Spleen (tissue), 11 donors: ENCODE measurements at regions not wholly inside any gene's neighbourhood (a gene's known extent, or its start where the extent isn't known, plus 50 kb on each side); places are given as distances from the start of the nearest gene placed in this dataset.

Experiments used
- DNase-seq: peaks from one replicate; pipeline ENCODE4 v3.0.0-alpha.2; 2020
- H3K27ac ChIP-seq, 8 donors: fragments of 200-600 bp; sonication (generic) in 7 of 8; 1 replicate in 4 of 8; 2 replicates in 4 of 8; pipeline versions ENCODE4 v1.5.0 to v1.8.0; 2016 to 2021; ENCODE audit warnings: inconsistent platforms in 4 of 8, mild to moderate bottlenecking in 4 of 8, moderate library complexity in 1 of 8
- H3K27me3 ChIP-seq, 7 donors: fragments of 200-600 bp; sonication (generic) in 6 of 7; replicated peaks in 1 of 7; 1 replicate in 4 of 7; 2 replicates in 3 of 7; pipeline versions ENCODE4 v1.5.0 to v1.8.0; 2016 to 2021; ENCODE audit warnings: inconsistent platforms in 3 of 7, mild to moderate bottlenecking in 1 of 7
- H3K36me3 ChIP-seq, 6 donors: fragments of 200-600 bp; sonication (generic) in 5 of 6; 1 replicate in 4 of 6; 2 replicates in 2 of 6; pipeline versions ENCODE4 v1.5.0 to v1.8.0; 2016 to 2021; ENCODE audit warnings: inconsistent platforms in 2 of 6
- H3K4me1 ChIP-seq, 6 donors: fragments of 200-600 bp; sonication (generic) in 5 of 6; 1 replicate in 3 of 6; 2 replicates in 3 of 6; pipeline versions ENCODE4 v1.5.0 to v1.8.0; 2016 to 2021; ENCODE audit warnings: inconsistent platforms in 3 of 6
- H3K4me3 ChIP-seq, 8 donors: fragments of 200-600 bp; sonication (generic) in 7 of 8; 1 replicate in 4 of 8; 2 replicates in 4 of 8; pipeline versions ENCODE4 v1.5.0 to v1.8.0; 2016 to 2021; ENCODE audit warnings: inconsistent platforms in 4 of 8, mild to moderate bottlenecking in 4 of 8, moderate library complexity in 2 of 8
- H3K9me3 ChIP-seq, 8 donors: fragments of 200-600 bp; sonication (generic) in 7 of 8; 1 replicate in 4 of 8; 2 replicates in 4 of 8; pipeline versions ENCODE4 v1.5.0 to v1.8.0; 2016 to 2021; ENCODE audit warnings: inconsistent platforms in 4 of 8
- CTCF ChIP-seq, 11 experiments: fragments of 200-600 bp in 7 of 11; fragments of 450-650 bp in 4 of 11; sonication (generic) in 4 of 11; IDR thresholded peaks in 8 of 11; conservative IDR thresholded peaks in 3 of 11; 1 replicate in 7 of 11; 2 replicates in 4 of 11; pipeline versions ENCODE4 v1.4.0 to v1.8.0; 2016 to 2021; ENCODE audit warnings: antibody characterized with exemption in 11 of 11, inconsistent platforms in 4 of 11, mild to moderate bottlenecking in 1 of 11
- POLR2A ChIP-seq, 3 donors: fragments of 450-650 bp; IDR thresholded peaks; one replicate each; pipeline ENCODE4 v1.5.1; 2017; ENCODE audit warnings: antibody characterized with exemption in 3 of 3, mild to moderate bottlenecking in 1 of 3
- POLR2AphosphoS5 ChIP-seq, 3 donors: sonication (generic); formaldehyde crosslinking; IDR thresholded peaks; one replicate each; pipeline ENCODE4 v1.5.1; 2017; ENCODE audit warnings: antibody characterized with exemption in 3 of 3
- WGBS, 5 donors: extraction: QIAGEN DNeasy Blood & Tissue Kit in 3 of 5; methylation state at CpG; one replicate each; pipeline versions ENCODE4 v1.1.5 to v1.1.7; 2013 to 2018; 5-methylcytosine and 5-hydroxymethylcytosine counted together
- intact Hi-C: fragments of 100-400 bp; cut with DNase I; formaldehyde crosslinking; loops from one replicate; pipeline ENCODE4 v1.15.0; 2023; ENCODE audit warnings: low total_unique reads
- donor health status: healthy with polysubstance abuse.
- donor health status: DM: no; HTN: no; CAD: no; lungs with moderate emphysema.
- donor health status: DM: no; HTN: no; CAD: no.
- donor health status: Bipolar disorder and iron deficiency.
- donor health status: healthy.
- donor health status: DM: no; HTN: no; CAD: no.
- donor health status: DM: yes; HTN: yes; CAD: no.

GRCh38 chr7:88361357-88361756, 54.7 kb upstream of the STEAP4 start:
- DNase-seq, result no peak
- no peak overlapping the region for H3K27ac ChIP-seq
- no peak overlapping the region for H3K4me3 ChIP-seq
- intact Hi-C loops, result no loop called here
- peaks cover 0 to 5% (median 0%) of the 10 kb centered on the region in 7 donors for H3K27me3 ChIP-seq
- H3K36me3 ChIP-seq, result no peaks in the 10 kb centered on the region
- TF ChIP-seq POLR2AphosphoS5 (IDR thresholded peaks at IDR 0.05), result no peak
- no peaks in the 10 kb centered on the region for H3K9me3 ChIP-seq
- WGBS, 5 donors, result 27 to 55% (median 35%) methylated on average over 5 of the region's 5 CpGs
- H3K4me1 ChIP-seq, result peaks cover 0 to 15% (median 3%) of the 10 kb centered on the region in 6 donors

- intact Hi-C loops, result no loop called here
These were observed 52.2 kb upstream of the STEAP4 start for GRCh38 chr7:88358881-88359280.

GRCh38 chr7:88358526-88358838, 51.8 kb upstream of the STEAP4 start:
- H3K9me3 ChIP-seq, result no peaks in the 10 kb centered on the region
- intact Hi-C loops, result no loop called here

More at GRCh38 chr7:88358881-88359280, 52.2 kb upstream of the STEAP4 start:
- Histone ChIP-seq H3K27ac (no peak overlapping the region), H3K27me3 (peaks cover 0 to 5% (median 0%) of the 10 kb centered on the region in 7 donors), H3K4me1 (peaks cover 0 to 15% (median 3%) of the 10 kb centered on the region in 6 donors), H3K36me3 (no peaks in the 10 kb centered on the region), H3K4me3 (no peak overlapping the region), H3K9me3 (no peaks in the 10 kb centered on the region)
- WGBS, 5 donors, result 87 to 98% (median 94%) methylated on average over 2 of the region's 2 CpGs
- TF ChIP-seq CTCF (IDR thresholded peaks at IDR 0.05 in 8 of 11, conservative IDR thresholded peaks at IDR 0.05 in 3 of 11) (no peak), POLR2A (IDR thresholded peaks at IDR 0.05) (no peak)
- DNase-seq, result no peak

GRCh38 chr7:88357781-88358525, 51.3 kb upstream of the STEAP4 start:
- Histone ChIP-seq H3K36me3 (no peaks in the 10 kb centered on the region), H3K9me3 (no peaks in the 10 kb centered on the region), H3K4me3 (no peak overlapping the region), H3K4me1 (peaks cover 0 to 15% (median 3%) of the 10 kb centered on the region in 6 donors), H3K27ac (no peak overlapping the region), H3K27me3 (peaks cover 0 to 5% (median 0%) of the 10 kb centered on the region in 7 donors)
- no peak for DNase-seq
- 46 to 64% (median 47%) methylated on average over 4 of the region's 4 CpGs for WGBS, 5 donors
- TF ChIP-seq CTCF (IDR thresholded peaks at IDR 0.05 in 8 of 11, conservative IDR thresholded peaks at IDR 0.05 in 3 of 11) (peak in 6 of 11 experiments; percentile 4 to 55 (median 44)), POLR2AphosphoS5 (IDR thresholded peaks at IDR 0.05) (no peak)
- intact Hi-C loops, result no loop called here

More at GRCh38 chr7:88358526-88358838, 51.8 kb upstream of the STEAP4 start:
- H3K27ac ChIP-seq, result no peak overlapping the region
- no peak for DNase-seq
- H3K4me3 ChIP-seq, result no peak overlapping the region
- H3K27me3 ChIP-seq, result peaks cover 0 to 5% (median 0%) of the 10 kb centered on the region in 7 donors
- 92 to 96% (median 94%) methylated on average over 2 of the region's 2 CpGs for WGBS, 5 donors
- no peaks in the 10 kb centered on the region for H3K36me3 ChIP-seq
- H3K4me1 ChIP-seq, result peaks cover 0 to 15% (median 3%) of the 10 kb centered on the region in 6 donors
- no peak for TF ChIP-seq POLR2A (IDR thresholded peaks at IDR 0.05)
- no peak for TF ChIP-seq CTCF (IDR thresholded peaks at IDR 0.05 in 8 of 11, conservative IDR thresholded peaks at IDR 0.05 in 3 of 11)
- TF ChIP-seq POLR2AphosphoS5 (IDR thresholded peaks at IDR 0.05), result no peak
